A673 (cell line): ENCODE measurements at regions not wholly inside any gene's neighbourhood (a gene's known extent, or its start where the extent isn't known, plus 50 kb on each side); places are given as distances from the start of the nearest gene placed in this dataset.

Experiments used
- CTCF ChIP-seq: fragments of 300-800, 200-600 bp; sonication (generic); conservative IDR thresholded peaks from 2 replicates; pipeline ENCODE4 v1.5.1; 2017; ENCODE audit warnings: low read depth, mild to moderate bottlenecking, antibody characterized with exemption, low read length, moderate library complexity, mixed read lengths
- EZH2 ChIP-seq: fragments of 200-600 bp; sonication (generic); IDR thresholded peaks from 2 replicates; pipeline ENCODE4 v1.6.1; 2017; ENCODE audit warnings: borderline replicate concordance, low read depth, mild to moderate bottlenecking, mixed read lengths, antibody characterized with exemption, low read length; ENCODE audit not compliant: poor library complexity, severe bottlenecking

- no peak for TF ChIP-seq CTCF
- no peak for TF ChIP-seq EZH2
Observed at GRCh38 chr19:29879655-29879974, 62.4 kb upstream of the URI1 start.
